Subcutaneous abdominal adipose tissue (tissue), 5 donors: ENCODE measurements at regions not wholly inside any gene's neighbourhood (a gene's known extent, or its start where the extent isn't known, plus 50 kb on each side); places are given as distances from the start of the nearest gene placed in this dataset.

Experiments
- H3K27ac ChIP-seq: one replicate; pipeline ENCODE4 v1.7.0; 2013; ENCODE audit warnings: low read depth, mild to moderate bottlenecking, inconsistent platforms, low read length, moderate library complexity
- H3K27me3 ChIP-seq, 5 donors: one replicate each; pipeline ENCODE4 v1.7.0; 2013; ENCODE audit warnings: low read length in 5 of 5, inconsistent platforms in 1 of 5; ENCODE audit not compliant: control insufficient read depth in 5 of 5, insufficient read depth in 4 of 5
- H3K36me3 ChIP-seq, 5 donors: one replicate each; pipeline ENCODE4 v1.7.0; 2013; ENCODE audit warnings: low read length in 5 of 5; ENCODE audit not compliant: control insufficient read depth in 5 of 5, insufficient read depth in 5 of 5
- H3K4me1 ChIP-seq, 5 donors: one replicate each; pipeline ENCODE4 v1.7.0; 2013; ENCODE audit warnings: low read length in 5 of 5, mild to moderate bottlenecking in 3 of 5, moderate library complexity in 1 of 5; ENCODE audit not compliant: control insufficient read depth in 5 of 5, insufficient read depth in 5 of 5
- H3K4me3 ChIP-seq, 5 donors: one replicate each; pipeline ENCODE4 v1.7.0; 2013; ENCODE audit warnings: low read length in 5 of 5, low read depth in 1 of 5
- H3K9ac ChIP-seq, 5 donors: one replicate each; pipeline ENCODE4 v1.7.0; 2013; ENCODE audit warnings: low read length in 5 of 5, mild to moderate bottlenecking in 4 of 5, moderate library complexity in 3 of 5
- H3K9me3 ChIP-seq, 5 donors: one replicate each; pipeline ENCODE4 v1.7.0; 2013; ENCODE audit warnings: low read length in 5 of 5; ENCODE audit not compliant: control insufficient read depth in 5 of 5
- donor health status: healthy.
- donor health status: healthy.
- donor health status: healthy.
- donor health status: healthy.
- donor health status: healthy.

DNA sequence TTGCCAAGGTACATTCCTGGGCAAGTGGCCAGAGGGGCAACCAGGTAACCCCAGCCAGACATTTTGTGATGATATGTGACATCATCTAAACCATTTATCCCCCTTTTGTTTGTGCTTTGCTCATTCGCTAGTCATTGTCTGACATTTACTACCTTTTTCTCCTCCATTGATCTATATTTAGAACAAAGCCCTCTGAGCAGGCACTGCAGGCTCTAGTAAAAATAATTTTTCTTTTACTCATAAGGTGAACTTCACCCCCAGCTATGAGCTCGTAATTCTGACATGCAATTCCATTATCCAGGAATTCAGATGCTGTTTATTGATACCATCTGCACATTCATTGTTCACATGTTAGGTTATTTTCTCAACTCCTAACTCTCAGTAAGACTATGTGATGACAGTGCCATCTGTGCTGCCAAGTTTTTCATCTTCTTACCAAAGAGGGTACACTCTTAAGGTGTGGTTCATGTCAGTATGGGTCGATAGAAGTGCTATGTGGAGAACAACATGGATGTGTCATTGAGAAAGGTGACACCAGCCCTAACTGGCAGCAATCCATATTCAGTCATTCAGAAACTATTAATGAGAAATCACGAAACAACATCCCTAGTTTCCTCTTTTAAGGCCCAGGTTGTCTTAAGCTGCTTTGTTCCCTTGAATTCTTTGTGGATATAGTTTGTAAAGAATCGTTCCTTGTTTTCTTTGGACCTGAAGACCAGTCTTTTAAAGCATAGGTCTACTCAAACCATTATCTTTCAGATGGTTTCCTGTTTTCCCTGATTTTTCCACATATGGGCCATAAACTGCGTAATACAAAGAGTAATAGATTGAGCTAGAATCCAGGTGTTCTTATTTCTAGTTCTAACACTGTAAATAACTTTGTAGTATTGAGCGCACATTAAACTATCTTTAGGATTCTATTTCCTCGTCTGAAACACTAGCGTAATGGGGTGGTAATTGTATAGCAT lies 978.1 kb upstream of the CDH2 start:
- Histone ChIP-seq H3K9ac (no peak overlapping the region), H3K36me3 (no peaks in the 10 kb centered on the region), H3K27me3 (no peaks in the 10 kb centered on the region), H3K27ac (no peak overlapping the region), H3K4me3 (no peak overlapping the region), H3K4me1 (no peaks in the 10 kb centered on the region), H3K9me3 (no peaks in the 10 kb centered on the region)

DNA sequence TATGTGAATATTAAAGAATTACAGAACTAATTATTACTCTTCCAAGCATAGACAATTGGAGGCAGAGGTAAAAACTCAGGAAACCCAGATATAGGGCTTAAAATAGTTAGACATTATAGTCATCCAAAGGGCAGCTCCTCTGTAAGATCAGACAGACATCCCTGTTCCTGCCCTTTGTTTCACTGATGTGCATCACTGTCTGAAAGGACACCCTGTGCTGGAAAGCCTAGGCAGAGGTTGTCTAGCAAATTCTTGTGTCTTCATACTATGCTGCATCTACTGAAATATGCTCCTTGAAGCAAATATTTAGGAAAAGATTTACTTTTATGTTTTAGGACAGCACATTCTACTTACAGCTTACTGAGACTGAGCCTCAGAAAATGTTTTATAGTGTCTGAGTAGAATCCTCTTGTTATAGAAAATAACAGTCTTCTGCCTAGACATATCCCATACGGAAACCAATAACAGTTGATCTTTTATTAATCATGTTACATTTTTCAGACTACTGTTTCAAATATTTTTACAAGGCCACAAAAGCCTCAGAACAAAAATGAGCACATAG lies 977.3 kb upstream of the CDH2 start:
- no peaks in the 10 kb centered on the region for H3K9me3 ChIP-seq
- no peak overlapping the region for H3K27ac ChIP-seq
- no peak overlapping the region for H3K9ac ChIP-seq
- no peaks in the 10 kb centered on the region for H3K4me1 ChIP-seq
- no peaks in the 10 kb centered on the region for H3K36me3 ChIP-seq
- no peak overlapping the region for H3K4me3 ChIP-seq
- H3K27me3 ChIP-seq, result no peaks in the 10 kb centered on the region

DNA sequence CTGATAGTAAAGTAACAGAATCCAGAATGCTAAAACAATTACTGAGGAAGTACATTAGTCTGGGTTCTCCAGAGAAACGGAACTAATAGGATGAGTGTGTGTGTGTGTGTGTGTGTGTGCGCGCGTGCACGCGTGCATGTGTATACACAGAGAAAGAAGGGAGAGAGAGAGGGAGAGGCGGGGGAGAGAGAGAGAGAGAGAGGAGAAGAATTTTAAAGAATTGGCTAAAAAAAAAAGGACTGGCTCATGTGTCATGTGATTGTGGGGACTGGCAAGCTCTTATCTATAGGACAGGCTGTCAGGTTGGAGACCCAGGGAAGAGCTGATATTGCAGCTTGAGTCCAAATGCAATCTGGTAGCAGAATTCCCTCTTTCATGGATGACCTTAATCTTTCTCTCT lies 976.2 kb upstream of the CDH2 start:
- Histone ChIP-seq H3K4me1 (no peaks in the 10 kb centered on the region), H3K9ac (no peak overlapping the region), H3K27ac (no peak overlapping the region), H3K9me3 (no peaks in the 10 kb centered on the region), H3K4me3 (no peak overlapping the region), H3K36me3 (no peaks in the 10 kb centered on the region), H3K27me3 (no peaks in the 10 kb centered on the region)

DNA sequence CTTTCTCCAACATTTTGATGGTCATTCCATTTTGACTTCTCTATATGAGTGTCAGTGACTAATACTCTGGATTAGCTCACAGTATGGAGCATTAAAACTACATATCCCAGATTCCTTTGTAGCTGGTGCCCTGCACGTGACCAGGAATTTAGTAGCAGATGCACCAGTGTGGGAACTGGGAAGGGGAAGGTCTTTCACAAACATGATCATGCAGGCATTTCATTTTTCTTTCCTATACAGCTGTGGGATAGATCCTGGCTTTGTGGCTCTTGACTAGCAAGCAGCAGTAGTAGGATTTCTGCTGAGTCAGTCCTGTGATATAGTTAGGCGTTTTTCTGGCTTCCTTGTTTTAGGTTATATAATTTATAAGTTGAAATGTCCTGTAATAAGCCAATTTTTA lies 971.0 kb upstream of the CDH2 start:
- Histone ChIP-seq H3K9ac (no peak overlapping the region), H3K9me3 (no peaks in the 10 kb centered on the region)

DNA sequence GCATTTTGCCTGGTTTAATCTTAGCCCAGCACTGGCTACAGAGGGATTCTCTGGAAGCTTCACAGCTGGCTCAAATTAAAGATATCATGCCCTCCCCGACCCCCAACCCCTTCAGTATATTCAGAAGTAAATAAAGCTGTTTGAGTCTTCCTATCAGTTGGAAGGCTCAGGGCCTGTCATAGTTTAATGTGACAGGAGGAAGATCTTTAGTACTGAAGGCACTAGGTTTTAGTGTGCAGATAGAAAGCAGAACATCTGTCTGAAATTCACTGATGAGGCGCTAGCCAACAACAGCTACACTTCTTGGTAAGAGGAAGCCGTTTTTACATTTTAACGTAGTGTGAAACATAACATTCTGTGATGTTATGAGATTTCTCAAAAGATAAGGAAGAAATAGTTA lies 969.1 kb upstream of the CDH2 start:
- no peaks in the 10 kb centered on the region for H3K27me3 ChIP-seq
- no peak overlapping the region for H3K4me3 ChIP-seq
- H3K9ac ChIP-seq, result no peak overlapping the region
- H3K4me1 ChIP-seq, result no peaks in the 10 kb centered on the region
- H3K9me3 ChIP-seq, result no peaks in the 10 kb centered on the region
- H3K36me3 ChIP-seq, result no peaks in the 10 kb centered on the region
- H3K27ac ChIP-seq, result no peak overlapping the region

More for the DNA sequence above, 971.0 kb upstream of the CDH2 start:
- no peak overlapping the region for H3K4me3 ChIP-seq
- H3K27ac ChIP-seq, result no peak overlapping the region
- H3K27me3 ChIP-seq, result no peaks in the 10 kb centered on the region
- no peaks in the 10 kb centered on the region for H3K36me3 ChIP-seq
- H3K4me1 ChIP-seq, result no peaks in the 10 kb centered on the region

DNA sequence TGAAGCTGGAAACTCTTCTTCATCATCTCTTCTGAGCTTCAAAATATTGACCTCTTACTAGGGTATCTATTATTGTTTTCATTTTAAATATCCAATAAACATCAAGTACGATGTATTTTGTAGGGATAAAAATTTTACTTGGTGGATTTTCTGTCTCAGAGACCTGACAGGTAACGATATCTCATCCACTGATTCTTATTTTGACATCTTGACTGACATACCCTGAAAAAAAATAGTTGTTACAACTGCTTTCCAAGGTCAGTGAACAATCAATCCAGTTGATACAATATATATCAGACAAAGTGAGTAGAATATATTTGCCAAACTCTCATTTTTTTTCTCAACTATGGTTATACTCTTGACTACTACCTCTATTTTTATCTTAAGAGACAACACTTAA lies 963.7 kb upstream of the CDH2 start:
- no peaks in the 10 kb centered on the region for H3K36me3 ChIP-seq
- H3K27ac ChIP-seq, result no peak overlapping the region
- H3K9ac ChIP-seq, result no peak overlapping the region
- H3K4me1 ChIP-seq, result no peaks in the 10 kb centered on the region
- H3K9me3 ChIP-seq, result no peaks in the 10 kb centered on the region
- no peaks in the 10 kb centered on the region for H3K27me3 ChIP-seq
- H3K4me3 ChIP-seq, result no peak overlapping the region

DNA sequence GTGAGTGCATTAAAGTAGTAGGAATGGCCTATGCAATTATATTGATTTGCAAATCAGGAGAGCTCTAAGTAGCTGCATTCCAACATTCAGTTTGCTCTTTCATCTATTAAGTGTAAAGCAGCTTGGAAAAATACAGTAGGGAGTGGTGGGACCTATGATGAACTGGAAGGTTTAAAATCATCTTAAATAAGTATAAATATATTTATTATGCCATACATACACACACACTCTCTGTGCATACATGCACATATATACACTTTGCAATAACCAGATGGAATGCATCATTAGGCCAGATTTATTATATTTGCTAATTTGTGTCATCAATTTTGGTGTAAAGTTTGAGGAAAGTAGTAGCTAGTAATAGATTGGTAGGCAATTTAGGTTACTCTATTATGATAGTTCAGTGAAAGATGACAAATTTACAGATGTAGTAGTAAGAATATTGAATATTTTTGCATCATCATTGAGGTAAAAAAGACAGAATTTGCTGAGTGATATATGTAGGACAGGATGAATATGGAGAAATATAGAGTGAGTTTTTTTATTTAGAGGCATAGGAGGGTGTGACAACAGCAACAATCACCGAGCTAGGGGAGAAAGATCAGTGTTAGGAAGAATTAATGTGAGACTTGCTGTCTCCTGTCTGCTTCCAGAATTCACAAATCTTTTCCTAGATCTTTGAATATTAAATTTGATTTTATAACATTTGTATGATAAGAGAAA lies 961.0 kb upstream of the CDH2 start:
- Histone ChIP-seq H3K36me3 (no peaks in the 10 kb centered on the region), H3K27ac (no peak overlapping the region), H3K9ac (no peak overlapping the region), H3K4me1 (no peaks in the 10 kb centered on the region), H3K27me3 (no peaks in the 10 kb centered on the region), H3K9me3 (no peaks in the 10 kb centered on the region), H3K4me3 (no peak overlapping the region)

DNA sequence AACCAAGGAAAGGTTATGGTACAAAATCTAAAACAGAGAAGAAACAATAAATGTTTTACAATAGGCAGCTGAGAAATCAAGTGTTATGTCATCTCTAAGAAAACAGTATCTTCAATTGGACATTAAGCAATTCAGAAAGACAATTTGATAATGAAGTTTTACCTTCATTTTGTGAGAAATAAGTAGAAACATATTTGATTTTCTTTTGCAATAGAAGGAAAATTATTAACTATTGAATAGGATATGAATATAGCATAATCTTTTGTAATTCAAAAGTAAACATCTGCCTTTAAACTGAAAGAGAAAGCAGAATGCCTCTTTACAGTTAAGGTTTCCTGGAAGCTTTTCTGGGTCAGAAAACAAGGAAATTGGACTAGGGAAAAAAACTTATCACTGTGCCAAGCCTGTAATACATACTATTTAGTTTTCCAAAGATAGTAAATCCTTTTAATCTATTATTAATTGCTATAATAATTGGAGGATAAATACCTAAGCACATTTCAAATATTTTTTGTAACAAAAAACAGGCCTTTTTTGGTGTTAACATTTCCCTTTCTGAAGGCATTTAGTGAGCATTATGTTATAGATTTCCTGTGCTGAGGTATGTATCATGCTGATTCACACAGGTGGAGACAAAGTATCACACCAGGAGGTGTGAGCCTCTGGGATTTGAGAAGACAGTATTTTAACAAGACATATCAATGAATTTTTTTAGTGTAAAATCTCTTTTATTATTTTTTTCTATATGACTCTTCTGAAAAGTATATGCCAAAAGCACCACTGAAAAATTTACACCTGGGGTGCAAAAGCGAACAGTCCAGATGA lies 947.0 kb upstream of the CDH2 start:
- Histone ChIP-seq H3K27me3 (no peaks in the 10 kb centered on the region), H3K9ac (no peak overlapping the region), H3K4me1 (no peaks in the 10 kb centered on the region), H3K4me3 (no peak overlapping the region), H3K27ac (no peak overlapping the region), H3K9me3 (no peaks in the 10 kb centered on the region), H3K36me3 (no peaks in the 10 kb centered on the region)

DNA sequence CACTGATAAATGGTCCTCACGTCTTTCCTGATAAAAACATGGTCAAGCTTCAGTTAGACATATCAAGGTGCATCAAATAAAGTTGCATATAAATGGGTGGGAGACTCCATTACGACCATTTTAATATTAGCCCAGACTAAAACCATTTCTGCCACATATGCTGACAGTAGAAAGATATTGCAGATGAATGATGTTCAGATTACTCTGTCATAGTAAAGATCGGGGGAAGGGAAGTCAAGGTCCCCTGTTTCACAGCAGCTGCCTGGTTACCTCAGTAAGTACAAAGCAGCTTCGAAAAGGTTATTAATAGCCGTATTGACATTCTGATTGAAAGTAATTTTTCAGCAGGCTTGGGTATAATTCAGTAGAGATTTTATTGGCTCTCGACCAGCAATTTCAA lies 927.7 kb upstream of the CDH2 start:
- H3K36me3 ChIP-seq, result no peaks in the 10 kb centered on the region
- no peaks in the 10 kb centered on the region for H3K27me3 ChIP-seq
- no peaks in the 10 kb centered on the region for H3K9me3 ChIP-seq
- H3K27ac ChIP-seq, result no peak overlapping the region
- H3K4me1 ChIP-seq, result no peaks in the 10 kb centered on the region
- H3K9ac ChIP-seq, result no peak overlapping the region
- H3K4me3 ChIP-seq, result no peak overlapping the region
